DOHH2 (cell line): ENCODE measurements at regions not wholly inside any gene's neighbourhood (a gene's known extent, or its start where the extent isn't known, plus 50 kb on each side); places are given as distances from the start of the nearest gene placed in this dataset.
A peak's percentile ranks its signal among the peaks of the same experiment; 100 is the strongest.

Experiments used
- H3F3A ChIP-seq: fragments of 200-600 bp; sonication (generic), shearing (Covaris generic); 2 replicates; pipeline ENCODE4 v1.6.0; 2016; ENCODE audit warnings: antibody characterized with exemption, mild to moderate bottlenecking; ENCODE audit not compliant: control insufficient read depth, insufficient read depth
- H3K27ac ChIP-seq: fragments of 200-600 bp; sonication (generic); 2 replicates; pipeline ENCODE4 v1.5.1; 2014; ENCODE audit warnings: low read depth, mild to moderate bottlenecking, low read length, moderate library complexity
- H3K27me3 ChIP-seq: fragments of 200-600 bp; sonication (generic); 2 replicates; pipeline ENCODE4 v1.6.1; 2014; ENCODE audit warnings: mild to moderate bottlenecking, low read length, mixed read lengths; ENCODE audit not compliant: control insufficient read depth
- H3K36me3 ChIP-seq: fragments of 200-600 bp; sonication (generic); 2 replicates; pipeline ENCODE4 v1.6.1; 2014; ENCODE audit warnings: mild to moderate bottlenecking, low read length, moderate library complexity, mixed read lengths; ENCODE audit not compliant: control insufficient read depth
- H3K4me1 ChIP-seq: fragments of 200-600 bp; sonication (generic); 2 replicates; pipeline ENCODE4 v1.6.1; 2014; ENCODE audit warnings: mild to moderate bottlenecking, low read length, mixed read lengths; ENCODE audit not compliant: control insufficient read depth
- H3K4me2 ChIP-seq: fragments of 200-600 bp; sonication (generic); 2 replicates; pipeline ENCODE4 v1.6.0; 2014; ENCODE audit warnings: mild to moderate bottlenecking, low read length, moderate library complexity
- H3K4me3 ChIP-seq: fragments of 200-600 bp; sonication (generic); 2 replicates; pipeline ENCODE4 v1.5.1; 2014; ENCODE audit warnings: mild to moderate bottlenecking, low read length, mixed read lengths
- H3K79me2 ChIP-seq: fragments of 200-600 bp; sonication (generic); 2 replicates; pipeline ENCODE4 v1.6.1; 2014; ENCODE audit warnings: mild to moderate bottlenecking, low read length, mixed read lengths; ENCODE audit not compliant: control insufficient read depth
- H3K9me2 ChIP-seq: fragments of 200-600 bp; sonication (generic); replicated peaks from 2 replicates; pipeline ENCODE4 v1.6.1; 2014; ENCODE audit warnings: mild to moderate bottlenecking, low read length, mixed read lengths; ENCODE audit not compliant: control insufficient read depth
- H3K9me3 ChIP-seq: fragments of 200-600 bp; sonication (generic); 2 replicates; pipeline ENCODE4 v1.6.1; 2014; ENCODE audit warnings: antibody characterized with exemption, low read length, mixed read lengths; ENCODE audit not compliant: control insufficient read depth, insufficient read depth
- H4K20me1 ChIP-seq: fragments of 200-600 bp; sonication (generic); 2 replicates; pipeline ENCODE4 v1.6.0; 2014; ENCODE audit warnings: low read depth, mild to moderate bottlenecking, antibody characterized with exemption, low read length, moderate library complexity; ENCODE audit not compliant: control insufficient read depth, insufficient read depth
- EZH2phosphoT487 ChIP-seq: fragments of 200-600 bp; sonication (generic); IDR thresholded peaks from 2 replicates; pipeline ENCODE4 v1.6.1; 2017; ENCODE audit warnings: borderline replicate concordance, mild to moderate bottlenecking, antibody characterized with exemption, low read length, moderate library complexity, mixed read lengths
- TF ChIP-seq, protein P1 (sequence below): fragments of 200-600 bp; sonication (generic); IDR thresholded peaks from one replicate; pipeline ENCODE4 v1.5.1; 2014; ENCODE audit warnings: antibody characterized with exemption, mild to moderate bottlenecking, low read depth, low read length; ENCODE audit not compliant: poor library complexity, severe bottlenecking

DNA sequence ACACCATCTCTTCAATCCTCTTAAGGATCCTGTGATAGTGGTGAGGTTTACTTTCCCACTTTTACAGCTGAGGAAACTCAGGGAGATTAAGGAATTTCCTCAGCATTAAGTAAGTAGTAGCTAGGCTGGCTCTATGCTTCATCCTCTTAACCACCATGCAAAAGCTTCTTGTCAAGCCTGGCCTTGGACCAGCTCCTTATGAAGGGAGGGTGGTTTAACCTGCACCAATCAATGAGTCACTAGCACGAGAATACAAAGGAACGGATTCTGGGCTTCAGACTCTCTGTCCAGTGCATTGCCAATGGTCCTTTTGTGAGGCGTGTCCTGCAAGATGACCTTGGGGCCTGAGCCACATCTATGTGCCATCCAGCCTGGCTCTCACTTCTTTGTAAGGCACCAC is 202.0 kb upstream of the CFAP20DC start:
- no peaks in the 10 kb centered on the region for H3K79me2 ChIP-seq
- no peaks in the 10 kb centered on the region for H4K20me1 ChIP-seq
- no peak overlapping the region for H3K27ac ChIP-seq
- TF ChIP-seq EZH2phosphoT487 = no peak
- TF ChIP-seq, protein P1, sequence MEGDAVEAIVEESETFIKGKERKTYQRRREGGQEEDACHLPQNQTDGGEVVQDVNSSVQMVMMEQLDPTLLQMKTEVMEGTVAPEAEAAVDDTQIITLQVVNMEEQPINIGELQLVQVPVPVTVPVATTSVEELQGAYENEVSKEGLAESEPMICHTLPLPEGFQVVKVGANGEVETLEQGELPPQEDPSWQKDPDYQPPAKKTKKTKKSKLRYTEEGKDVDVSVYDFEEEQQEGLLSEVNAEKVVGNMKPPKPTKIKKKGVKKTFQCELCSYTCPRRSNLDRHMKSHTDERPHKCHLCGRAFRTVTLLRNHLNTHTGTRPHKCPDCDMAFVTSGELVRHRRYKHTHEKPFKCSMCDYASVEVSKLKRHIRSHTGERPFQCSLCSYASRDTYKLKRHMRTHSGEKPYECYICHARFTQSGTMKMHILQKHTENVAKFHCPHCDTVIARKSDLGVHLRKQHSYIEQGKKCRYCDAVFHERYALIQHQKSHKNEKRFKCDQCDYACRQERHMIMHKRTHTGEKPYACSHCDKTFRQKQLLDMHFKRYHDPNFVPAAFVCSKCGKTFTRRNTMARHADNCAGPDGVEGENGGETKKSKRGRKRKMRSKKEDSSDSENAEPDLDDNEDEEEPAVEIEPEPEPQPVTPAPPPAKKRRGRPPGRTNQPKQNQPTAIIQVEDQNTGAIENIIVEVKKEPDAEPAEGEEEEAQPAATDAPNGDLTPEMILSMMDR = no peak
- H3K27me3 ChIP-seq = no peaks in the 10 kb centered on the region
- no peaks in the 10 kb centered on the region for H3K9me2 ChIP-seq
- peaks cover 63% of the 10 kb centered on the region for H3K4me1 ChIP-seq
- no peak overlapping the region for H3K4me3 ChIP-seq
- H3K9me3 ChIP-seq = peaks cover 18% of the 10 kb centered on the region
- no peak overlapping the region for H3K4me2 ChIP-seq
- H3F3A ChIP-seq = peaks cover 12% of the 10 kb centered on the region
- H3K36me3 ChIP-seq = peaks cover 21% of the 10 kb centered on the region

GRCh38 chr3:59250600-59250999 is 200.8 kb upstream of the CFAP20DC start:
- Histone ChIP-seq H3K4me2 (peak overlapping the region; percentile 43), H3K4me1 (peaks cover 70% of the 10 kb centered on the region), H3K4me3 (peak overlapping the region; percentile 3; the same call in 1 of the 2 replicates), H3K9me2 (no peaks in the 10 kb centered on the region), H3K27ac (peak overlapping the region; percentile 21; the same call in 1 of the 2 replicates), H3F3A (peaks cover 16% of the 10 kb centered on the region), H3K36me3 (peaks cover 21% of the 10 kb centered on the region), H3K27me3 (no peaks in the 10 kb centered on the region), H4K20me1 (no peaks in the 10 kb centered on the region), H3K79me2 (no peaks in the 10 kb centered on the region), H3K9me3 (peaks cover 18% of the 10 kb centered on the region)
- TF ChIP-seq, protein P1 = no peak
- TF ChIP-seq EZH2phosphoT487 = no peak

GRCh38 chr3:59249698-59250361 is 200.0 kb upstream of the CFAP20DC start:
- peaks cover 21% of the 10 kb centered on the region for H3K36me3 ChIP-seq
- peaks cover 77% of the 10 kb centered on the region for H3K4me1 ChIP-seq
- no peak overlapping the region for H3K27ac ChIP-seq
- peaks cover 16% of the 10 kb centered on the region for H3F3A ChIP-seq
- H3K4me2 ChIP-seq = peak overlapping the region; percentile 43
- TF ChIP-seq, protein P1 = no peak
- no peak for TF ChIP-seq EZH2phosphoT487
- H4K20me1 ChIP-seq = no peaks in the 10 kb centered on the region
- H3K27me3 ChIP-seq = no peaks in the 10 kb centered on the region
- no peaks in the 10 kb centered on the region for H3K79me2 ChIP-seq
- H3K9me3 ChIP-seq = peaks cover 18% of the 10 kb centered on the region
- no peaks in the 10 kb centered on the region for H3K9me2 ChIP-seq
- H3K4me3 ChIP-seq = no peak overlapping the region
